ENCODE measurements at regions not wholly inside any gene's neighbourhood (a gene's known extent, or its start where the extent isn't known, plus 50 kb on each side); places are given as distances from the start of the nearest gene placed in this dataset.

GRCh38 chr1:192524223-192524622 is 51.4 kb upstream of the RGS1 start:
- DNase-seq (ENCODE audit: low read depth) = no peak
